H1 (cell line): ENCODE measurements at regions not wholly inside any gene's neighbourhood (a gene's known extent, or its start where the extent isn't known, plus 50 kb on each side); places are given as distances from the start of the nearest gene placed in this dataset.

Experiments
- CBX8 ChIP-seq: fragments of 300-800, 300-1000 bp; sonication (generic); IDR thresholded peaks from 2 replicates; pipeline ENCODE4 v1.7.1; 2016; ENCODE audit warnings: low read depth, low read length, borderline replicate concordance
- CHD1 ChIP-seq: IDR thresholded peaks from 2 replicates; pipeline ENCODE4 v1.6.1; 2012; ENCODE audit warnings: low read depth, low read length, improper control_type of control experiment
- CTCF ChIP-seq, 3 experiments: IDR thresholded peaks; 1 replicate in 2 of 3; 2 replicates in 1 of 3; pipeline versions ENCODE4 v1.5.1 to v1.6.1; 2011; ENCODE audit warnings: low read length in 3 of 3, mild to moderate bottlenecking in 3 of 3, inconsistent platforms in 2 of 3, low read depth in 1 of 3, moderate library complexity in 1 of 3; ENCODE audit not compliant: insufficient read depth in 1 of 3; ENCODE audit errors: control extremely low read depth in 1 of 3
- EGR1 ChIP-seq: IDR thresholded peaks from 2 replicates; pipeline ENCODE4 v1.6.1; 2011; ENCODE audit warnings: low read depth, low read length, borderline replicate concordance
- EP300 ChIP-seq, 2 experiments: IDR thresholded peaks; 1 replicate in 1 of 2; 2 replicates in 1 of 2; pipeline ENCODE4 v1.6.1; 2011 to 2012; ENCODE audit warnings: low read depth in 2 of 2, low read length in 2 of 2, mild to moderate bottlenecking in 2 of 2, borderline replicate concordance in 1 of 2, inconsistent platforms in 1 of 2, moderate library complexity in 1 of 2
- SIN3A ChIP-seq, 2 experiments: IDR thresholded peaks in 1 of 2; conservative IDR thresholded peaks in 1 of 2; 2 replicates each; pipeline ENCODE4 v1.6.1; 2011 to 2012; ENCODE audit warnings: low read length in 2 of 2, improper control_type of control experiment in 1 of 2, low read depth in 1 of 2, mild to moderate bottlenecking in 1 of 2
- SIRT6 ChIP-seq: IDR thresholded peaks from one replicate; pipeline ENCODE4 v1.7.1; 2012; ENCODE audit warnings: low read length, inconsistent platforms
- SUZ12 ChIP-seq: fragments of 200-600 bp; sonication (generic); IDR thresholded peaks from 2 replicates; pipeline ENCODE4 v1.6.1; 2012; ENCODE audit warnings: mild to moderate bottlenecking, inconsistent platforms, low read length, moderate library complexity, mixed read lengths

- no peak for TF ChIP-seq EP300 (IDR thresholded peaks at IDR 0.05; ENCODE audit: borderline replicate concordance in 1 of 2, low read depth in 2 of 2, low read length in 2 of 2)
- TF ChIP-seq CHD1 = no peak
- no peak for TF ChIP-seq CTCF (IDR thresholded peaks at IDR 0.05; ENCODE audit: control extremely low read depth in 1 of 3, insufficient read depth in 1 of 3, low read depth in 1 of 3, low read length in 3 of 3)
- TF ChIP-seq SIN3A (conservative IDR thresholded peaks at IDR 0.05 in 1 of 2, IDR thresholded peaks at IDR 0.05 in 1 of 2; ENCODE audit: low read depth in 1 of 2, low read length in 2 of 2) = no peak
- TF ChIP-seq SIRT6 = no peak
- no peak for TF ChIP-seq CBX8
- TF ChIP-seq EGR1 = no peak
- TF ChIP-seq SUZ12 = no peak
These were observed 114.3 kb upstream of the ZC3H12C start for GRCh38 chr11:109978895-109979294.
